Stimulated activated naive CD4-positive, alpha-beta T cell treated with Interleukin-2 at 50 U/mL for 16 hours (primary cell): ENCODE measurements at regions not wholly inside any gene's neighbourhood (a gene's known extent, or its start where the extent isn't known, plus 50 kb on each side); places are given as distances from the start of the nearest gene placed in this dataset.

Source experiments
- DNase-seq: peaks from one replicate; lab custom pipeline; 2025; lab: John Stamatoyannopoulos, UW

DNA sequence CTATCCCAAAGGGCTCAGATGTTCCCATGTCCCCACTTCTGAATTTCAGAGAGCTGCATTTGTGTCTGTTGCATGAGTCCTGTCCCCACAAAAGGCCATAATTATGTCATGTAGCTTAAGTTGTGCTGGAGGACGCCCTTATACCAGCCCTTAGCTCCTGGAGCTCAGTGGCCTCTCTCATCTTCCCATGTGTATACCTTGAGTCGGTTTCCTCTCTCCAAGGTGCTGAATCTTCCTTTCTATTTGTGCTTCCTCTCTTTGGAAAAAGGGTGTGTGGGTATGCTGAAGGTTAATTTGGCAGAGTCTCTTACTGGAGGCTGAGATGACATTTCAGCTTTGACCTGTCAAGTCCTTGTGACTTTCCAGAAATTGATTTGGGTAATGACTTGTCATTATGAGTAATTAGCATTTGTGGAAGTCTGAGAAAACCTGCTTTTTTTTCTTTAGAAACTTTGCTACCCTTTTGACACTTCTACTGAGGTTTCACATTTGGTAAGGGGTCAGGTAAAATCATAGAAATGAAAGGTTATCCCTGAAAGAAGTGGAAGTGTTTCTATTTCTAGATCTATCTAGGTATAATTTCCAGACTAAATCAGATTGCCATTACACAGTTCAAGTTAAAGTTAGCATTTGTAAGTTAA is 185.4 kb downstream of the ABCC12 start:
- DNase-seq = no peak

DNA sequence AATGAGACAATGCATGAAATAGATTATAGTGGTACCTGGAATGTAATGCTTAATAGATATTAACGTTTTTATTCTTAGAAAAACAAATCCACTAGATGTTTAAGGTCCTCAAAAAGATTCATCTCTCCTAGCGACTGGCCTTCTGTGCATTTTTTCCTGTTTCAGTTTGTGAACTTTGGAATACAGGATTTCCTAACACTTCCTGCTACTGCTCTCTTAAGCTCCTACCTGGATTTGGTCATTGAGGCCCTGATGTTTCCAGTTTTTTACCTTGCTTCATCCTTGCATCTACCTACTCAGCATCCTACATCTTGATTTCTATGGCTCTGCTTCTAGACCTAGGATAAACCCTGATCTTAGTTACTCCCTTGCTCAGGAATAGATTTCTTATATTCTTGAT is 188.4 kb downstream of the ABCC12 start:
- DNase-seq = no peak

DNA sequence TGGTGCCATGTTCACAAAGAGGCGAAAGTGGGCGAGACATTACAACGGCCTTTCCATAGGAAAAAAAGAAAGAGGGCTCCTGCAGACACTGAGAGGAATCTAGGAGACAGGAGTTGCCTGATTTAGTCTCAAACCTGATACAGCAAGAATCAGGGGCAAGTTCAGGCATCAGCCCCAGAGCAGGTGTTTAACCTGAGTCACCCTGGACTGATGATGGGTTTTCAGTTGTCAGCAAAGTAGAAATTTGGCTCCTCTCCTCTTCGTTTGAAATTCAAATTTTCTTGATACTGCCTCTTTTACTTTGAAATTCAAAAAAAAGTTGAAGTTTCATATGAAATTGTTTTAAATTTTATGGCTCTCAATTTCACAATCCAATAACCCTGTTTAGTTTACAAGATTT is 189.5 kb downstream of the ABCC12 start:
- no peak for DNase-seq

DNA sequence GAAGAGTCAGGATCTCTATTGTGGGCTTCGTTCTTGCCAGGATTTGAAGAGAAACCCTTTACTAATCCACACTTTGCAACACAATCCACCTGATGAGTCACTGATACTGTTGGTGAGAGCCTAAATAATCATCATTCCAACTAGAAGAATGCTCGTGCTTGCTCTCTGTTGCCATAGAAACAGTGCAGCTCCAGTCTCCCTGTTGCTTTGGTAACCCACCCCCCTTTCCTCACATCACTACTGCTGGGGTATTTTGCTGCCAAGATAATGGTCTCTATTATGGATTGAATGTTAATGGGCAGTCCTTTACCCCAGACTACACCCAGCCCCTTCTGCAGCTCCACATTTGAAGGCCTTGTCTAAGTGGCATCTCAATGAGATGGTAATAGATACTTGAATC is 190.4 kb downstream of the ABCC12 start:
- DNase-seq = no peak

DNA sequence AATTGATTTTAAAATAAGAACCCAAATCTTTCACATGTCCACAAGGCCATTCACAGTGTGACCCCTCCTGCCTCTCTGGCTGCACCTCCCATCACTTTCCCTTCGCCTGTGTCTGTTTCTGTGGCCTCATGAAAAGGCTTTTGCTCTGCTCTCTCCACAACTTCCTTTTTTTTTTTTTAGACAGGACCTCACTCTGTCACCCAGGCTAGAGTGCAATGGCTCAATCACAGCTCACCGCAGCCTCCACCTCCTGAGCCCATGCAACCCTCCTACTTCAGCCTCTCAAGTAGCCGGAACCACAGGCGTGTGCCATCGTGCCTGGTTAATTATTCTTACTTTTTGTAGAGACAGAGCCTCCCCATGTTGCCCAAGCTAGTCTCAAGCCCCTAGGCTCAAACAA is 197.1 kb downstream of the ABCC12 start:
- DNase-seq = no peak

DNA sequence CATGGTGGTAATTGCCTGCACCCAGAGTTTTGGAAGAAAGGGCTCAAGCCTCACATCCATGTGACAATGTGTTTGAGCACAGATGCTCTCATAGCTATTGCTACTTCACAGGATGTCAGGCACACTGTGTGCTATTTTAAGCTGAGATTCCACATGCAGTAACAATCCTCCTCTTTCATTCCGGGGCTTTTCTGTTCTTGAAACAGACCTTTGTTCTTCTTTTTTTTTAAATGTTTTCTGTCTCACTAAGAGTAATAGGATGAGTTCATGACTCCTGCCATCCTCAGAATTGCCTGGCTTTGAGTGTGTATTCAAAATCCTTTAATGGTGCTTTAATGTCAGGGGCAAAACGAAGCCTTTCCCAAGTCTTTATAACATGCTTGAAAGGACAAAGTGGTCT is 198.9 kb downstream of the ABCC12 start:
- DNase-seq = no peak

DNA sequence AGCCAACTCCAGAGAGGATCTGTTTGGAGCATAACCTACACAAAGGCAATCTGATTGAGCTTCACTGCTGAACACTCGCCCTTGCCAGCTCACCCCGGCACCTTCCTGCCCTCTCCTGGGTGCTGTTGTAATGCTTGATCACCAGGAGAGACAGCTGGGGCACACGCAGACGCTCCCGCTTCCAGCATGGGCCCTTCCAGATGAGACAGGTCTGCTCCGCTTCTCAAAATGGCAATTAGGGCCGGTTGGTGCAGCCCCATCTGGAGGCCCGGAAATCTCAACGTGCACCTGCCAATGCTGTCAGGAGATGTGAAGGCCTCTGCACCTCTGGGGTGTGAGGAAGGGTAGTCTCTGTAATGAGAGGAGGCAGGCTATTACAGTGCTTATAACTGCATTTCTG is 206.1 kb downstream of the ABCC12 start:
- DNase-seq = no peak

DNA sequence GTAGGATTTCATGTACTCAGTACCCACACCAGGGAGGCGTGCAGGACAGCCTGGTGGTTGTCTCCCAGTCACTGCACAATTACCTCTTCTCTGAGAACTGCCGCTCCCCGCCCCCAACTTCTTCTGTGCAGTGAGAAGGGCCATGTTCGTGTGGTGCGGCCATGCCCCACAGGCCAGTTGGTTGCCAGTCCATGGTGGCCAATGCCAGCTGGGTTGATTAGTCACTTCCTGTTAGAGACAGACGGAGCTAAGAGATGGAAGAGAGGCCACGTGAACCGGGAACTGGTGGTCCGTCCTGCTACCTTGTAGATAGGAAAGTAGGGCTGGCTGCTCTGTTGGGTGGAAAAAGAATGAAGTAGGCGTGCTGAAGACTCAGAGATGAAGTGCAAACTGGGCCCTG is 206.5 kb downstream of the ABCC12 start:
- no peak for DNase-seq

DNA sequence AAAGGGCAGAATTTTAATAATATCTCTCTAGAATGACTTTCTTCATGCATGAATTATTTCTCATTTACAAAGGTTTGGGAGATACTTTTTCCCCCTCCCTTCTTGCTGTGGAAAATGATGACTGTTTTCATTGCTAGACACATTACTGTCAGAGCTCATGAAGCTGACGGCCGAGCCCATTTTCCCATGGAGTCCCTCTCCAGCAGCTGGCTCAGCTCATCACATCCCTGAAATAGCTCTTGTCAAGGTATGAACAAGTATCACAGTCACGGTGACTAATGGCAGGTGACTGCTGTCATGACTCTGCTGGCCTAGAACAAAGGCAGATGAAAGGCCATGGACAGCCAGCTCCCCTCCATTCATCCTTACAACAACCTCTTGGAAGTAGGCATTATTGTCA is 208.1 kb downstream of the ABCC12 start:
- no peak for DNase-seq

DNA sequence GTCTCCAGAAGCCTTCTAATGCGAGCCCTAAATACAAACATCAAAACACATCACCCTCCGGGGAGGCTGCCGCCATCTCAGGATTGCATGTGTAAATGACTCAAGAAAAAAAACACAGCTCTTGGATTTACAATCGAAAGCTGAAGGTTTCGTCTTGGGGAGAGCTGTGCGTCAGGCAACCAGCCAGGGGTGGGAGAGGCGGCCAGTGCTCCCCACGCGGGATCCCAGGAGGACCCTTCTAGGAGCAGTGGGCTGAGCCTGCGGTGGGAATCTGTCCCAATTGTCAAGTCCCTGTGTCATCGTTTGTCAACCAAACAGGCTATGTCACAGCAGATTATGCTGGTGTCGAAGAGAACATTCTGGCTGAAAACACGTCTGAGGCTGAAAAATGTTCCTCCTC is 209.7 kb downstream of the ABCC12 start:
- no peak for DNase-seq

DNA sequence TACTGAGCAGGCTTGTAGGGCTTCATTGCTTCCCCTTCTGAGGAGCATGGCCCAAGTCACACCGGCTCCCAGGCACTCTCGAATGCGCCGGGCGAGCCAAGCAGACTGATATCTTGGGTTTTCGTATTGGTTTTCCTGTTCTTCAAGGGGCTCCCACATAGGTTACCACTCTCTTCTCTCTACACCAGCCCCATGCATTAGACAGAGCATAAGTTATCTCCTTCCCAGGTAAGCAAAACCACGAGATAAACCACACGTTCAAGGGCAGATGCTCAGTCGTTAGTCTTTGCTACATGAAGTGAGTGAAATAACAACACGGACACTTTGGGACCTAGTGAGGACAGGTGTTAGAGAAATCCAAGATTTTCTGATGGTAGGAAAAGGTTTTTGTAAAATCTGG is 211.2 kb downstream of the ABCC12 start:
- DNase-seq = no peak

DNA sequence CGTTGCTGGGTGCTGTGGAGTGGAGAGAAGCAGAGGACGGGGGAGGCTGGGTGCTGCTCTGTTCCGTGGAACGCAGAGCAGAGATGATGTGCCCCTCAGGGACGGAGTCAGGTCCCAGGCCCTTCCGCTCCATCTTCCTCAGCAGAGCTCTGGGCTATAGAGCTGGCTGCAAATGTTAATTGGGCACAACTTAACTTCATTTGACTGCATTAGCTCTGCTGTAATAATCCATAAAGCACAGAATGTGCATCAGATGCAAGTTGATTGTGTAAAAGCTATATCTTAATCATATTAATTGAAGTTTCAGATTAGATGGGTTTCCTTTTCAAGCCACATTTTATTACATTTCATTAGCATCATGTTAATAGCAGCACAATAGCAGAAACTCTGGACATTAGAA is 212.6 kb downstream of the ABCC12 start:
- no peak for DNase-seq

DNA sequence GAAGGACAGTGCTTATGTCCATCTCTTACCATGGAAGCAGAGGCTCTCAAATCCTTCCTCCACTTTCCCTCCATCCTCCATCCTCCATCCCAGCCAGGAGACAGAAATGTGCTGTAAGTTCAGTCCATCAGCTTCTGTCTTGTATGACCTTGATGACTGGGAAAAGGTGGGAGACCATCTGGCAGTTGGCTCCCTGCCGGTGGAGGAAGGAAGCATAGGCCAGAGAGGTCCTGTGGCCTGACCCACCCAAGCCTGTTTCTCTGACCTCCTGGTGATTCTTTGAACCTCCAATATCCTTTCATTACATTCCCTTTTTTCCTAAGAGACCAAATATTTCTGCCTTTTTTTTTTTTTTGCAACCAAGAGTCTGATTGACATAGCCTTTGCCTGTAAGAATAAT is 215.3 kb downstream of the ABCC12 start:
- DNase-seq = no peak

DNA sequence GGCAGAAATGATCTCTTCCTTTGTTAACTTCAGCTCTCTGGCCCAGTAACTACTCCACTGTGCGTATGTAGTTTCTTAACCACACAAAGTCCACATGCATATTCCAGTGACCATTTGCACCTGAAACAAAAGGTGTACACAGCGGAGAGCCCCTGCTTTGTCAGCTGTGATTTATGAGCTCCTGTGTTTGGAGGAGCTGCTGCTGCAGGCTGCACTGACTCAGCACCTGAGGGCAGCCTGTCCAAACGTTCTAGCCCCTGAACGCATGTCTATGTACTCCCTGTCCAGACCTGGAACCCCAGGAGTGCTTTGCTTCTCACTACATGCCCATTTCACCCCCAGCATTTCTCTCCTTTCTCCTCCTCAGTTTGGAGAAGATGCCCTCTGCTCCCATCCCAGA is 216.1 kb downstream of the ABCC12 start:
- DNase-seq = no peak

DNA sequence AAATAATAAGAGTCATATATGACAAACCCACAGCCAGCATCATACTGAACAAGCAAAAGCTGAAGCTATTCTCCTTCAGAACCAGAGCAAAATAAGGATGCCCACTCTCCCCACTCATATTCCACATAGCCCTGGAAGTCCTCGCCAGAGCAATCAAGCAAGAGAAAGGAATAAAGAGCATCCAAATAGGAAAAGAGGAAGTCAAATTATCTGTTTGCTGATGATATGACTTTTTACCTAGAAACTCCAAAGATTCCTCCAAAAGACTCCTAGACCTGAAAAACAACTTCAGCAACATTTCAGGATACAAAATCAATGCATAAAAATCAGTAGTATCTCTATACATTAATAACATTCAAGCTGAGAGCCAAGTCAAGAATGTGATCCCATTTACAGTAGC is 217.5 kb downstream of the ABCC12 start:
- DNase-seq = no peak

DNA sequence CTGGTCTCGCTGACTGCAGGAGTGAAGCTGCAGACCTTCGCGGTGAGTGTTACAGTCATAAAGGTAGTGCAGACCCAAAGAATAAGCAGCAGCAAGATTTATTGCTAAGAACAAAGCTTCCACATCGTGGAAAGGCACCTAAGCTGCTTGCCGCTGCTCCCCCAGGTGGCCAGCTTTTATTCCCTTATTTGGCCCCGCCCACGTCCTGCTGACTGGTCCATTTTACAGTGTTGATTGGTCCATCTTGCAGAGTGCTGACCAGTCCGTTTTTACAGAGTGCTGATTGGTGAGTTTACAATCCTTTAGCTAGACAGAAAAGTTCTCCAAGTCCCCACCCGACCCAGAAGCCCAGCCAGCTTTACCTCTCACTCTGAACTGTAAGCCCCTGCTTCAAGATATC is 227.8 kb downstream of the ABCC12 start:
- no peak for DNase-seq

DNA sequence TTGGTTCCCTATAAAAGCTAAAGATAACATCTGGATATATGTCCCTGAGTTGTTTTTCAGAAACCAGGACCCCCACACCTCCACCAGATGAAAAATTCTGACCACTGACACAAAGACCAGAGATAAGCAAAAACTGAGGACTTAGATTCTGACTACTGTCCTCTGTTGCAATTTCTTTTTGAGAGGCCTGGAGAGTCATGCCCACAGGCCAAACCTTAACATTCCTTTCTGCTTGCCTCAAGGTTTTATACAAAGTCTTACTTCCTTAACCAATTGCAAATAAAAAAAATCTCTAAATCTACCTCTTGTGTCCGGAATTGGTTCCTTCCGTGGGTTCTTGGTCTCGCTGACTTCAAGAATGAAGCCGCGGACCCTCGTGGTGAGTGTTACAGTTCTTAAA is 228.5 kb downstream of the ABCC12 start:
- DNase-seq = no peak

DNA sequence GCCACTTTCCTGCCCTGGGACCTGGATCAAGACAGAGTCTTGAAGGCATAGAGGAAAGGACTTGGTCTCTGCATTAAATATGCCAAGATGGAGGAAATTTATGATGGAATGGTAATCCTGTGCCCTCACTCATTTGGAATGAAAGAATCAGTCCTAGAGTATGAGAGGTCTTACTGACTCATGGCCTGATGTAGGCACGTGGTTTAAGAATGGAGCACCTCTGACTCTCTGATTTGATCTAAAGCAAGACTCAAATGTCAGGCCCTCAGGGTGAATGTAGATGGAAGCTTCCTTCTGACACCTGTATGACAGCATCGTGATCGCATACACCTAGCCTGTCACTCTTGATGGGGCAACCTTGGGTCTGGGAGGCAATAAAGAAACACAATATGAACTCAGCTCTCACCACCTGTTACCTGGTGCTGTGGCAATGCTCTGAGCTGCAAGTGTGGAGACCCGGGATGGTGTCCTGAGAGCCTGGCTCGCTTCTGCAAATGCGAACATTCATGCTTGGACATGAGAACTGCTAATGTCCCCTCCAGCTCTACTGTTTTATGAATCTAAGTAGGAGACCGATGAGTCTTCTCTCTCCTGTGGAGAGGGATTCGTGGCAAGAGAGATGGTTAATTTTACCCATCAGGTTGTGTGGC is 229.9 kb downstream of the ABCC12 start:
- DNase-seq = no peak

DNA sequence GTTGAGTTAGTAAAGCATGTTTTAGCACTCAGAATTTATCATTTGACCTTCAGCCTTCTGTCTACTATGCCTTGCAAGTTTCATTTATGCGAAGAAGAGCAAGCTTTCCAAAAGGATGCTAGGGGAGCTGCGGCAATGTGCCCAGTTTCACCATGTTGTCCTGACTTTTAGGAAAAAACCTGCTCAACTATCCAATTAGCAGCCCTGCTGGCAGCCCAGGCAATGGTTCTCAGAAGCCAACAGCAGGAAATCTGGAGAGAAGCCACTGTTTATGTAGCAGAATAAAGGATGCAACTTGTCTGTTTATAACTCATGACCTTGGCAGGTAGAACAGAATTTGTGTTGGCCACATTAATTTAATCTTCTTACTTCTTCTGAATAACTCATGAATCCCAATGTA is 230.8 kb downstream of the ABCC12 start:
- no peak for DNase-seq

DNA sequence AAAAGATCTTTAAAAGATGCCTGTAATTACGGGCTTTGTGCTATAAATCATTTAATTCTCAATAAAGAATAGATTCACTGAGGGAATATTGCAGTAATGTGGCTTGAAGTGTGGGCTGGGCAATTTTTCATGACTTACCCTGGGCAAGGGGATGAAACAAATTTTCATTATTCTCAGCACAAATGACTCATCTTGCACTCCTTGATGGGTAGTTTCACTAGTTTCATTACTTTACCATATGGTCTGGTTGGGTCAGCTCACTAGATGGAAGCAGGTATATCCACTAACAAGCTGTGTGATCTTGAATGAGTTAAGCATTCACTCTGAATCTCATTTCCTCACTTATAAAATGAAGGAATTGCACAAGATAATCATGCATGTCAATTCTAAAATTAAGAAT is 234.3 kb downstream of the ABCC12 start:
- DNase-seq = no peak

DNA sequence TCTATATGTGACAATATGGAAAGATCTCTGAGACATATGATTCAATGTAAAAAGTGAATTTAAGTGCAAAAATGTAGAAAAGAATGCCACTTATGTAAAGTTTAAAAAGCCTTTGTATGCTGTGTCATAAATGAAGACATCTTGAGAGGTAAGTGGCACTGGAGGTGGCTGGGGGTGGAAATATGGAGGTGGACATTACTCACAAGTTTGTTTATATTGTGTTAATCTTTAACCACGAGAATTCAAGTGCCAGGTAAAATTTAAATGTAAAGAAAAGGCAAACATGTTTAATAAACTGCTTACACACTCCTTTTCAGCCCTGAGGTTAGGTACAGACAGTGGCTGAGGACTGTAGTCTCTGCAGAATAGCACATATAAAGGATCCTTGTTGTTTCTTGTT is 235.1 kb downstream of the ABCC12 start:
- DNase-seq = no peak

DNA sequence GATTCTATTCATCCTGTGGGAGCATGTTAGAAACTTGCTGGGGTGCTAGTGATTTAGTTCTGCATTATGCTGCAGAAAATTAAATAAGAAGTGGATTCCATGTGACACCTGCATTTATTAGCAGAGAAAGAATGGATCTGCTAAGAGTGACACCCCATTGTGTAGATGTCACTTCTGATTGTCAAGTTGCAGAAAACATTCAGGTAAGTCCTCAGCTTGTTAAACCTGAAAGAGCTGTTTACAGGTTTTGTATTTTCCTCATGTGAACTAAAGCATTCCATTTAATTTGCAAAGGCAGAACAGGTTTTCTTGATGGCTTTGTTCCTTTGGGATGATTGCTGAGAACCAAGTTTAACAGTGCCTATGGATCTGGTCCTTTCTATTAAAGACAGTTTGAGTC is 238.7 kb downstream of the ABCC12 start:
- DNase-seq = no peak

DNA sequence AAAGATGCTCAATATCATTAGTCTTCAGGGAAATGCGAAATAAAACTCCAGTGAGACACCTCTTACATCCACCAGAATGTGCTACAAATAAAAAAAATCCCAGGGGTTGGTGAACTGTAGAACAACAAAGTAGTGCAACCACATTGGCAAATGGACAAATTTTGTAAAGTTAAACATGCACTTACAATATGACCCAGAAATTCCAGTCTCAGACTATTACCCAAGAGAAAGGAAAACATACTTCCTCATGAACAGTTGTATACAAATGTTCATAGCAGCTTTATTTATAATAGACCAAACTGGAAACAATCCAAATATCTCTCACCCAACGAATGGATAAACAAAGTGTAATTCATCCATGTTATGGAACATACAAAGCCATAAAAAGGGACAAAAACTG is 239.5 kb downstream of the ABCC12 start:
- DNase-seq = no peak

DNA sequence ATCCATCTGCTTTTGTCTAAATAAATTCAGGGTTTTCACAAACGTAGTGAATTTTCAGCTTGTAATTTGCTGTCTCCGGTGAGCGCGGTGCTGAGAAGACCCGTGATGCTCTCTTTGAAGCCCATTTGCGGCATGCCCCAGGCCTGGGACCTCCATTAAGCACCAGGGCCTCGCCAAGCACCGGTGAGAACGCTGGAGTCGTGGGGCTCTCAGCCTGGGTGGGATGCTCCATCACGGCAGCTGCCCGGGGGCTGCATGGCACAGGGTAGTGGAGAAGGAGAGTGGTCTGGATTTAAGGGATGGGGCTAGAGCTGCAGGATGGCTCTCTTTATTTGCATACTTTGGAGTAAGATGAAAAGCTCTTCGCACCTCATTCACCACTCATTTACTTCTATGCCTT is 248.7 kb downstream of the ABCC12 start:
- no peak for DNase-seq
